Mucosa of descending colon (tissue), 3 donors: ENCODE measurements at regions not wholly inside any gene's neighbourhood (a gene's known extent, or its start where the extent isn't known, plus 50 kb on each side); places are given as distances from the start of the nearest gene placed in this dataset.

Source experiments
- ATAC-seq: fragments of 200-7000 bp; cut with Tn5 transposase; one replicate; pipeline ENCODE4 v1.9.1; 2020; ENCODE audit warnings: mild to moderate bottlenecking, moderate library complexity
- DNase-seq, 3 donors: peaks; one replicate each; pipeline ENCODE4 v3.0.0-alpha.2; 2020
- H3K36me3 ChIP-seq: fragments of 200-600 bp; one replicate; pipeline ENCODE4 v1.8.0; 2021; ENCODE audit warnings: low read depth, mild to moderate bottlenecking
- H3K4me1 ChIP-seq: fragments of 200-600 bp; one replicate; pipeline ENCODE4 v1.8.0; 2021; ENCODE audit warnings: low read depth, mild to moderate bottlenecking
- H3K4me3 ChIP-seq: fragments of 200-600 bp; one replicate; pipeline ENCODE4 v1.8.0; 2021; ENCODE audit warnings: mild to moderate bottlenecking
- H3K9me3 ChIP-seq: fragments of 200-600 bp; one replicate; pipeline ENCODE4 v1.8.0; 2021; ENCODE audit warnings: mild to moderate bottlenecking
- CTCF ChIP-seq: fragments of 200-600 bp; IDR thresholded peaks from one replicate; pipeline ENCODE4 v1.8.0; 2022; ENCODE audit warnings: antibody characterized with exemption, mild to moderate bottlenecking
- intact Hi-C, 2 donors: fragments of 100-400 bp; cut with DNase I in 1 of 2; cut with micrococcal nuclease in 1 of 2; formaldehyde crosslinking; loops; one replicate each; pipeline versions ENCODE4 v1.11.0 to v1.11.1; 2022; cut with DNase I, micrococcal nuclease
- donor health status: DM: no; HTN: no; CAD: no; lungs with moderate emphysema.
- donor health status: DM: no; HTN: no; CAD: no.
- donor health status: DM: no; HTN: yes; CAD: no.

GRCh38 chr2:196230061-196230854, 58.9 kb upstream of the STK17B start:
- DNase-seq (peak in 2 of 3 donors; percentile 41 to 45), ATAC-seq (peak; percentile 19)
- intact Hi-C loops, result no loop called here
- Histone ChIP-seq H3K4me3 (no peak overlapping the region), H3K36me3 (no peaks in the 10 kb centered on the region), H3K4me1 (peaks cover 14% of the 10 kb centered on the region), H3K9me3 (no peaks in the 10 kb centered on the region)
- no peak for TF ChIP-seq CTCF

- ATAC-seq (peak; percentile 84), DNase-seq (peak in 2 of 3 donors; percentile 39 to 68)
- H3K9me3 ChIP-seq, result no peaks in the 10 kb centered on the region
- H3K4me1 ChIP-seq, result peaks cover 14% of the 10 kb centered on the region
- intact Hi-C loops, result no loop called here
- TF ChIP-seq CTCF, result no peak
- H3K36me3 ChIP-seq, result no peaks in the 10 kb centered on the region
- H3K4me3 ChIP-seq, result no peak overlapping the region
These were observed 61.8 kb upstream of the STK17B start for GRCh38 chr2:196233021-196233804.

- ATAC-seq, result peak; percentile 67
- intact Hi-C loops, result no loop called here
- DNase-seq, result peak in 1 of 3 donors; percentile 31
- Histone ChIP-seq H3K4me1 (peaks cover 14% of the 10 kb centered on the region), H3K4me3 (no peak overlapping the region), H3K36me3 (no peaks in the 10 kb centered on the region), H3K9me3 (no peaks in the 10 kb centered on the region)
- TF ChIP-seq CTCF, result no peak
These were observed 62.6 kb upstream of the STK17B start for GRCh38 chr2:196233805-196234475.

- intact Hi-C loops, result no loop called here
- TF ChIP-seq CTCF, result no peak
- peaks cover 20% of the 10 kb centered on the region for H3K4me1 ChIP-seq
- DNase-seq (no peak), ATAC-seq (no peak)
- no peaks in the 10 kb centered on the region for H3K36me3 ChIP-seq
- H3K9me3 ChIP-seq, result no peaks in the 10 kb centered on the region
- H3K4me3 ChIP-seq, result no peak overlapping the region
These were observed 63.3 kb upstream of the STK17B start for GRCh38 chr2:196234672-196235071.

- H3K36me3 ChIP-seq, result no peaks in the 10 kb centered on the region
- no peak for DNase-seq
- intact Hi-C loops, result no loop called here
- no peak overlapping the region for H3K4me3 ChIP-seq
- H3K9me3 ChIP-seq, result no peaks in the 10 kb centered on the region
- peaks cover 14% of the 10 kb centered on the region for H3K4me1 ChIP-seq
- TF ChIP-seq CTCF, result no peak
- ATAC-seq, result no peak
These were observed 67.5 kb upstream of the STK17B start for GRCh38 chr2:196238836-196239380.
